ENCODE measurements at regions not wholly inside any gene's neighbourhood (a gene's known extent, or its start where the extent isn't known, plus 50 kb on each side); places are given as distances from the start of the nearest gene placed in this dataset.
"Not testable (repeated sequence)": the region's sequence is repeated elsewhere in the genome, so short reads cannot be mapped to it uniquely, and the experiment has no call there.

DNA sequence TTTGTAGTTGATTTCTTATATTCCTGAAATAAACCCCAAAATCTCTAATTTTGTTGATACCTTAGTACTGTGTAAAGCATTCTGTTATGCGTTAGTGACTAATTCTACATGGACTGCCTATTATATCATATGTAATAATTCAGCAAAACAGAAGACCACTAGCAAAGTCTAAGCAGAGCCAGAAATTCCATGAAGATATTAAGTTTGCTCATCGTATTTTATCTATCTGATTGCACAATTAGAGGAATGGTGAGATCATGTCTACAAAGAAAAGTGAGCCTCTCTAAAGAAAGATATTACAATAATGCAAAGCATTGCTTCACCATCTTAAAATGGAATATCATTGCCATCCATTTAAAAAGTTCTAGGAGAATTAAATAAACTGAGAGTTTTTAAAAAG, 374.6 kb upstream of the SLC7A11 start:
- DNase-seq (ENCODE audit: low read depth): no peak

DNA sequence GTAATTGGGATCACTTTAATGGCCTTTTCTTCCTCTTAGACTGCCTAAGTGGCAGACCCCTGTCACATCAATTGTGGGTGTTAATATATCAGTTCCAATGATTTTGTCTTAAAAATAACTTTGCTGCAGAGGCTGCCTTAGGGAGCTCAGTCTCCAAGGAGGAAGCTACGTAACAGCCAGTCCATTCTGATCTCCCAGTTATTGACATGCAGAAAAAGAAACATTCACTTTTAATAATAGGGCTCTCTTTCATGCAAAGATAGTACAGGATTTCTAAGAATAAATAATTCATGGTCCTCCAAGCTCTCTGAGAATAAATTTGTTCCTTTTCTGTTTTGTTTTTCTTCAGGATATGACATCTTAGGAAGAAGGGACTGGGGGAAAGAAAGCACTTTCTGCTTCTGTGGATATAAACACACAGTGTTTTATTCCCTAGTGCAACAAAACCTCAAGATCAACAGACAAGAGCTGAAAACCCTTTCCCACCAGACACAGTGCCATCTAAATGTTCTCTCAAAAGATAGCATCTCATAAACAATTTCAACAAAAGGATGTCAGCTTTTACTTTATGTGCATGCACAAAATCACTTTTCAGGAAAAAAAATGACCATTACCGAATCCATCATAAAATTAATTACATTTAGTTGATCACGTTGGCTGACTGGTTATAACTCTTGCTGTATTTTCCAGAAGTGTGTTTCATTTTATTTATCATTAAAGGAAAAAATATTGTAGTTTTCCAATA, 372.4 kb upstream of the SLC7A11 start:
- no peak for DNase-seq (ENCODE audit: low read depth)

DNA sequence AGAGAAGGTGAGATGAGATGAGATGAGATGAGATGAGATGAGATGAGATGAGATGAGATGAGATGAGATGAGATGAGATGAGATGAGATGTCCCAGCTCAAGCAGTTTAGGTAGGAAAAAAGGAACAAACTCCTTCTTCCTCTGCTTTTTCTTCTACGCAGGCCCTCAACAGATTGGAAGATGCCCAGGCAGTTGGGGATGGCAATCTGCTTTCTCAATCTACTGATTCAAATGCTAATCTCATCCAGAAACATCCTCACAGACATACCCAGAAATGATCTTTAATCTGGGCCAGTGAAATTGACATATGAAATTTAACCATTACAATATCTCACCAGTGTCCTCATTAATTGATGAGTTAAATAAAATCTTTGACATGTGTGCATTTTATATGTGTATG, 370.3 kb upstream of the SLC7A11 start:
- no peak for DNase-seq (ENCODE audit: low read depth)

DNA sequence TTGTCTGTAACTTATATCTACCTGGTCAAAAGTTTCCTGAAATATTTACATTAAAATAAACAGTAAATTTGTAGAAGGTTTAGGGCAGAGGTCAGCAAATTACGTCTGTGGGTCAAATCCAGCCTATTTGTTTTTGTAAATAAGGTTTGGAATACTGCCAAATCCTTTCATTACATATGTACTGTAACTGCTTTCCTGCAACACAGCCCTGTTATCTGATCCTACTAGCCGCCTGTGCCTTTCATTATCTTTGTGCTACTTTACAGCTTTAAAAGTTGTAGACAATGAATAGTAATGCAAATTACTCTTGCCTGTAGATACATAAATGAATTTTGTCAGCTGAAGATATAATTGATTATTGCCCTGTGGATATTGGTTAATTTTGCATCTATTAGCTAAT, 369.6 kb upstream of the SLC7A11 start:
- no peak for DNase-seq (ENCODE audit: low read depth)

DNA sequence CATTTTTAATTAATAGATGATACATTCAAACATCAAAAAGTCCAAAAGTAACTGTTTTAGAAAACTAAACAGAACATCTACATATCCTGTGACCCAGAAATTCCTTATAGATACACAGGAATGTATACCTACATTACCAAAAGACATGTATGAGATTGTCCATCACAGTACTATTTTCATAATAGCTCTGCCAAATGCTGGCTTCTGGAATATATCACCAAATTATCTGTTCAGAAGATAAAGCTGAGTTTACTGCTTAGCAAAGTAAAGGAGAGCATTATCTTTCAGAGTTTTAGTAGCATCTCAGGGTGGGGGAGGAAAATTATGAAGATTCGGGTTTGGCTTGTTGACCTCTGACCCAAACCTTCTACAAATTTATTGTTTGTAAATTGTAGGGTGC, 368.9 kb upstream of the SLC7A11 start:
- DNase-seq (ENCODE audit: low read depth): no peak

DNA sequence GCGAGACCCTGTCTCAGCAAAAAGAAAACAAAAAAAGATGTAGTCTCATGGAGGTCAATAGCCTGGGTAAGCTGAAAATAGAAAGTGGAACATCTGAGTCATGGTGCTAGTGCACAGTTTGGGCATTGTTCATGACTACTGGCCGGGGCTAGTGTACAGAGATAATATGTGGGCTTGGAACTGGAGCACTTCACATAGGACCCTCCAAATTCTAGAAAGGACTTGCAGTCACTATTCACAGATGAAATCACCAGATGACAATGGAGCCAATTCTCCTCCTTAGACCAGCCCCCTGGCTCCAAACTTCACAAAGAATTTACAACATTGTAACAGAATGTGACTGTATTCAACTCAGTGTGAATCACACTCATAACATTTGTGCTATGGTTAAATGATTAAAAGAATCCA, 367.8 kb upstream of the SLC7A11 start:
- DNase-seq (ENCODE audit: low read depth): no peak

DNA sequence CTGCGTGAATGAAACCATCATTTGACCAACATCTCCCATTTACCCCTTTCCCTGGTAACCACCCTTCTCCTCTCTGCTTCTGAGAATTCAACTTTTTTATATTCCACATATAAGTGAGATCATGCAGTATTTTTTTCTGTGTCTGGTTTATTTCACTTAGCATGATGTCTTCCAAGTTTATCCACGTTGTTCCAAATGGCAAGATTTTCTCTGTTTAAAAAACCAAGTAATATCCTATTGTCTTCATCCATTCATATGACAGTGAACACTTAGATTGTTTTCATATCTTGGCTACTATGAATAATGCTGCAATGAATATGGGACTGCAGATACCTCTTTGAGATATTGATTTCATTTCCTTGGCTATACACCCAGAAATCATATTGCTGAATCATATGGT, 362.4 kb upstream of the SLC7A11 start:
- no peak for DNase-seq (ENCODE audit: low read depth)

DNA sequence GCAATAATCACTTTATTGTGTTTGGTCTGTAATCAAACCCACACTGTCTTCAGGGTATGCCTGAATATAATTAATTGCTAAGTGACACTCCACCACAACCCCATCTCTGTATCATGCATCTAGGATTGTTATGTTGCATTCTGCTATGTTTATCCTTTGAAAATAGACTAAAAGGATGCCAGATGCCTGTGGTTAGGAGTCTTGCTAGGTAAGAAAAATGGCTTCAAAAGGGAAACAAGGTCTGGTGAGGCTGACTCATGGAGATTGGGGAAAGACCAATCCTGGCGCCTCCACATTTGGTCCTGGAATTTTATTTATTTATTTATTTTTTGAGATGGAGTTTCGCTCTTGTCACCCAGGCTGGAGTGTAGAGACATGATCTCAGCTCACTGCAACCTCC, 360.5 kb upstream of the SLC7A11 start:
- no peak for DNase-seq (ENCODE audit: low read depth)

DNA sequence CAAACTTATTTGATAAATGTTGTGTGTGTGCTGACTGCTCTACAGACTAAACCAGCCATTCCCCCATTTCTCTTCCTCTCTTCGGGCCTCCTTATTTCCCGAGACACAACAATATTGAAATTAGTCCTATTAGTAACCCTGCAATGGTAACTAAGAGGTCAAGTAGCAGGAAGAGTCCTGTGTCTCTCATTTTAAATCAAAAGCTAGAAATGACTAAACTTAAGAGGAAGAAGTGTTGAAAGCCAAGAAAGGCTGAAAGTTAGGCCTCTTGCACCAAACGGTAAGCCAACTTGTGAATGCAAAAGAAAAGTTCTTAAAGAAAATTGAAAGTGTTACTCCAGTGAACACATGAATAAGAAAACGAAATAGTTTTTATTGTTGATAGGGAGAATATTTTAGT, 357.8 kb upstream of the SLC7A11 start:
- DNase-seq (ENCODE audit: low read depth): no peak

DNA sequence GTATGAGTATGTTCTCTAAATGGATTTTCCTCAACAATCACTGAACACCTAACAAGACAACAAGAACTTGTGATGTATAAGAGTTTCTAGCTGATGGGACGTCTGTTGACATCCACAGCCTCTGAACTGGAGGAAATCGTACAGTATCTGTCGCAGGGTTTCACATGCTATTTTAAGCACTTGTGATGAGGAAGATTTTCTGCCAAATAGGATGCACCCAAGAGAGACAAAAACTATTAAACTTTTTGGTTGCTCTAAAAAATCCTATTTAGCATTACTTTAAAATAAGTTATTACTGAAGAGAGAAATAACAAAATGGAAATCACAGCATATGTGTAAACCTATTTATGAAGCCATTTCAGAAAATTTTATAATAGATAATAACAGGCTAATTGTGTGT, 356.1 kb upstream of the SLC7A11 start:
- no peak for DNase-seq (ENCODE audit: low read depth)

DNA sequence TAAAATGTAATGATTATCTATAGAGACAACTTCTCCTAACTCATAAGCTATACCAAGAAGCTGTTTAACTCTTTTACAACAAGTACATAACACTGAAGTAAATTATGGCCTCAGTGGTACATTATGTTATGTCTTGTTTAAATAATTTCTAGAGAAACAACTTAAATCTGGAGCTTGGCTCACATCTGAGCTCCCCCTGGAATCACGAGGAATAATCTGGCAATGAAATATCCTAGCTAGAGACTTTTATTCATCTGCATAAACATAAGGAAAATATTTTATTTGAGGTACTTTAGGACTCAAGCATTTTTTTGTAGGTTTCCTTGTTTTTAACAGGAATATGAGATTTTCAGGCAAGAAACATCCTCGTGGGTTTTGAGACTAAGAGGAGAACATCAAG, 354.7 kb upstream of the SLC7A11 start:
- no peak for DNase-seq (ENCODE audit: low read depth)

DNA sequence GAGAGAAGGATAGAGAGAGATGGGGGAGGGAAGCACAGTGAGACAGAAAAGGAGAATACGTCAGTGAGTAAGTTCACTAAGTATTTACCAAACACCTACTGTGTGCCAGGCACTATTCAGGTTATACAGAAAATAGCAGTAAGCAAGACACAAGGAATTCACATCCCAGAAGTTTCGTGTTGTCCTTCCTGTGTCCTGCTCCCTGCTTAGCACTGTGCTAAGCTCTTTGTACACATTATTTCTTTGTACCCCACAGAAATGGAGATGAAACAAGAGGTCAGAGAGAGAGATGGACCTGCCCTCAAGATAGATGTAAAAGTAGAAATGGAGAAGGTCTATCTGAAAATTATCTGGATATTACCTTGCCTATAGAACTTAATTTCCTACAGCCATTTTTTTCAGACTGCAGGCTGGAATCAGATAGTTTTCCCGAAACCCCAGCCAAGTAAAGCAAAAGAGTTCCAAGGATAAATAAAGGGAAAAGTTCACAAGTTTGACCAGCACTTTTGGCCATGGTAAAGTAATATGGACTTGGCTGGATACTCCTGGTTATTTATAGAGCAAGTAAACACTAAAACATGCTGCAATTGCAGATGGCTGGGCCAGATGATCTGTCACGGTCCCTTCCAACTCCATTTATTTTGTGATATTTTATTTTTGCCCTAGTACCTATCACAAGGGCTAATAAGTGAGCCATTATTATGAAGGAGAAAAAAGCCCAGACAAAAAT, 353.7 kb upstream of the SLC7A11 start:
- DNase-seq (ENCODE audit: low read depth): no peak

DNA sequence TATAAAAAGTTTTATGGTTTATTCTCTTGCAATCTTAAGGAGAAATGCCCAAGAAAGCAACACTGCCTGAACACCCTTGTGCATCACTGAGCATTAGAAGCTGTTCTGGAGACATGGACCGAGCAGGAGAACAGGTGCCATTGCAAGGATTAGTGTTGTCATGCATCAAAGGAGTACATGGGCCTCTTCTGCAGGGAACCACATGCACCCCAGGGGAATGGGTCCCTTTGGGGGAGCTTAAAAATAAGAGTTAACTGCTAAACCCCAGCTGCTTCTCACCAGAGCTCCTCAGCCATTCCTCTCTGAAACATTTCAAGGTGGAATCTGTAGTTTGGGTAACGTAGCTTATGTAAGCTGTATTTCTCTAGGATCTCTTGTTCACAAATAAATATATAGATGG, 353.0 kb upstream of the SLC7A11 start:
- no peak for DNase-seq (ENCODE audit: low read depth)

DNA sequence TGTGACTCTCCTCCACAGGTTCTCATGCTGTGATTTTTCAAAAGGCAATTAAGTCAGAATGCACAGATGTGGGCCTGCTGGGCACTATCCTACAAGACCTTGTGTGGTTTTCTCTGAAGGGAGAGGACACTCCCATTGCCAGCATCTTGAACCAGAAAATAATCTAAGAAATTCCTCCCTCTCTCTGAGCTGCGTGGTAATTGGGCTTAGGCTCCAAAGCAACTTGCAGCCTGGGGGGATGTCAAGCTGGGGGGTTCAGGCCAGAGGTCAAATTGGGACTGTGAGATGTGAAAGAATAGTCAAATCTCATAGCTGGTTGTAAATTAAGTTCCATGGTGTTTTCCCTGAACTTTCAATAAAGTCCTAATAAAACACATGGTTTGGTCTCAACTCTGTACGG, 350.6 kb upstream of the SLC7A11 start:
- DNase-seq (ENCODE audit: low read depth): no peak

DNA sequence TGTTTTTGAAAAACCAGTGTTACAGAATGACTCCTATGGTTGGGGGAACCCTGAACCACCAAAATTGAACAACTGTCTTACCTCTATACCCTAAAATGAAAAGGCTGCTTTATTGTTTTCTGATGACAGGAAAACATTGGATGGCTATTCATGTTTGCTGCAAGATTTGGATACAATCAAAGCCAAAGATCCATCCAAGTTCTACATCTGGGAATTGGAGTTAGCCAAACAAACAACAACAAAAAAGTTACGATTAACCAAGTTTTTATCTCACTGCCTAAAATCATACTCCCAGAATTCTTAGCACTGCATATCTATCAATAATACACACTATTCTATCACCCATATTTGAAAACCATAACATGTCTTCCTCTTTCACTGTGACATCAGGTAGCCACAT, 349.7 kb upstream of the SLC7A11 start:
- no peak for DNase-seq (ENCODE audit: low read depth)

DNA sequence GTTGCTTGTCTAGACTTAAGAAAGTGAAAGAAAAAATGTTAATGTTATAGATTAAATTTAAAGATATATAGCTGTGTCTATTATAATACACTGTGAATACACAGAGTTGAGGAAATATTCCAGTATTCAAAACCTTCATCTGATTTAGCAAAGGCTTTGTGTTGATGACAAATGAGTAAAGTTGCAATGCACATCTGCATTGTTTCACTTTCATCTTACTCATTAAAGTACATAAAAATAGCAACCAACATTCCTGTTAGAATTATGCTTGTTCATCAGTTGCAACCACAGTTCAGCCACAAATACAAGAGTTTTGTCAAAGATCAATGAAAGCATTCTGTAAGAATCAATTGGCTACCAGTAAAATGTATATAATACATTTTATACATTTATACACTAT, 346.4 kb upstream of the SLC7A11 start:
- DNase-seq (ENCODE audit: low read depth): no peak

DNA sequence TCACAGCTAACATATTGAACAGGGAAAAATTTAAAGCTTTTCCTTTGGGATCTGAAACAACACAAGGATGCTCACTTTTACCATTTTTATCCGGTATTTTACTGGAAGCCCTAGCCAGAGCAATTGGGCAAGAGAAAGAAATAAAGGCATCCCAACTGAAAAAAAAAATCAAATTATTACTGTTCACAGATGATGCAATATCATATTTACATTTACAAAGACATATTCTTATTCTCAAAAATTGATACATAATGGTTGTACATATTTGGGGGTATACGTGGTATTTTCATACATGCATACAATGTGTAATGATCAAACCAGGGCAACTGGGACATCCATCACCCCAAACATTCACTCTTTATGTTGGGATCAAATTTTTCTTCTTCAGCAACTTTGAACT, 337.0 kb upstream of the SLC7A11 start:
- no peak for DNase-seq (ENCODE audit: low read depth)

DNA sequence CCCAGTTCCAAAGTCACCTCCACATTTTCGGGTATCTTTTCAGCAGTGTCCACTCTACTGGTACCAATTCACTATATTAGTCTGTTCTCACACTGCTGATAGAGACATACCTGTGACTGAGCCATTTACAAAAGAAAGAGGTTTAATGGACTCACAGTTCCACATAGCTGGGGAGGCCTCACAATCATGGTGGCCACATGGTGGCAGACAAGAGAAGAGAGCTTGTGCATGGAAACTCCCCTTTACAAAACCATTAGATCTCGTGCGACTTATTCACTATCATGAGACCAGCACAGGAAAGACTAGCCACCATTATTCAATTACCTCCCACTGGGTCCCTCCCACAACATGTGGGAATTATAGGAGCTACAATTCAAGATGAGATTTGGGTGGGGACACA, 335.7 kb upstream of the SLC7A11 start:
- not testable (repeated sequence) for DNase-seq (ENCODE audit: low read depth)

DNA sequence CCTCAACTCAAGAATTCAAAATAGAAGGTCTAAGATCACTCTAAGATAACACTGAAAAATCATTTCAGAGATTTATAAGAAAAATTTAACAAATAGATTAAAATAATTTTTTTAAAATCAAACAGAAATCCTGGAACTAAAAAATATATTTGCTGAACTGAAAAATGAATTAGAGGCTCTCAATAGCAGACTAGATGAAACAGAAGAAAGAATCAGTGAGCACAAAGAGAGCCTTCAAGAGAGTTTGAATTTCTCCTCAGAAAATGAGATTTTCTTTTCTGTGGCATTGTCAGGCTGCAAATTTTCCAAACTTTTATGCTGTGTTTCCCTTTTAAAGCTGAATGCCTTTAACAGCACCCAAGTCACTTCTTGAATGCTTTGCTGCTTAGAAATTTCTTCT, 335.0 kb upstream of the SLC7A11 start:
- DNase-seq (ENCODE audit: low read depth): no peak

DNA sequence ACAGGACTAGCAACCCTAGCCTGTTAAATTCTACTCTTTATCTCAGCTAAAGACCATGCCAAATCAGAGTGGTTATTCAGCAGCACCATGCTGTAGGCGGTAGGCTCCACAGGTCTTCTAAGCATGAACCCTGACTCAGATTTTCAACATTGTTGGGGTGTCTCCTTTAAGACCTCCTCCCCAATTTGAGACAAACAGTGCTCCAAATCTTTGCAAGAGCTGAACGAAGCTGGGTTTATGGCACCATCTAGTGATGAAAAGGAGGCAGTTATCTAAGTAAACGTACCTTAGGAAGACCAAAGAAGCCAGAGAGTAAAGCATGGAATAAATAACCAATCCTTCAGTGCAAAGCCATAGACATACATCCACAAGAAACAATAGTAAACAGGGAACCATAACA, 334.5 kb upstream of the SLC7A11 start:
- no peak for DNase-seq (ENCODE audit: low read depth)

DNA sequence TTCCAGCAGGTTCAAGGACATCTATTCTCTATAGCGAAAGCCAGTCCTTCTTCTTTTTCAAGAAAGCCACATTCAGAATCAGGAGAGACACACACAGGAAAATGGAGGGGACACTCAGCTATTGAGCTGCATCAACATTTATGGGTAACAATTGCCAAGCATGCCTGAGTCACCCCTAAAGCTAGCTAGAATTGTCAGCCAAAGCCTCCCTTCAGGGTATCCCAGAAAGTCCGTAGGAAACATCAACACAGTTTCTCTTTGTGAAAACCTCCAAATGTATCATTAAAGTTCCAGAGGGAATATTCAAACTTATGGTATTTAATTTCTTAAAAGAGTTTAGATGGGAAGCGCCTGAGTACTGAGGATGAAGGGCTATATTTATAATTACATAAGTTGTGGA, 331.1 kb upstream of the SLC7A11 start:
- no peak for DNase-seq (ENCODE audit: low read depth)

DNA sequence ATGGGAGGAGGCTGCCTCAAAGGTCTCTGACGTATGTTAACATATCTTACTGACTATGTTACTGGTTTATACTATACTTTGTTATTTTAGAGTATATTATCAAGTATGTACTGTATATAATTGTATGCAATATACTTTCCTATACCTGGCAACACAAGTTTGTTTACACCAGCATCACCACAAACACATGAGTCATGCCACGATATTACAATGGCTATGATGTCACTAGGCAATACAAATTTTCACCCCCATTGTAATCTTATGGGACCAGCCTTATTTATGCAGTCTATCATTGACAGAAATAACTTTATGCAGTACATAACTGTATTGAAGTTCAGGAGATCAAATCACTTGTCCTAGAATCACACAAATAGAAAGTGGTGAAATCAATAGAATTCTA, 329.9 kb upstream of the SLC7A11 start:
- DNase-seq (ENCODE audit: low read depth): no peak

DNA sequence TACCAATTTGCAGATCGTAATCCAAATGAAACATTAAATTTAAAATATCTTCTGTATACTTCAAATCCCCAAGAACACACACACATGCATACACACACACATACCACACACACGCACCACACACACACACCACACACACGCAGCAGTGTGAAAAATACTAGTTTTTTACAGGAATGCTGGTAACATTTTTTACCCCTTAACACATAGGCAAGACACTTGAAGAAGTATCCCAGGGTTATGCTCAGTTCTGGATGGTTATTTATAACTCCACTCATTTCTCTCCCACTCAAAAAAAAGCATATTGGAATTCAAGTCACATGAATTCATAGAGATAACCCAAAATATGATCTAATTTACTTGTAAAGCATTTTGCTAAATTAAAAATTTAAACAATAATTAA, 325.5 kb upstream of the SLC7A11 start:
- no peak for DNase-seq (ENCODE audit: low read depth)

DNA sequence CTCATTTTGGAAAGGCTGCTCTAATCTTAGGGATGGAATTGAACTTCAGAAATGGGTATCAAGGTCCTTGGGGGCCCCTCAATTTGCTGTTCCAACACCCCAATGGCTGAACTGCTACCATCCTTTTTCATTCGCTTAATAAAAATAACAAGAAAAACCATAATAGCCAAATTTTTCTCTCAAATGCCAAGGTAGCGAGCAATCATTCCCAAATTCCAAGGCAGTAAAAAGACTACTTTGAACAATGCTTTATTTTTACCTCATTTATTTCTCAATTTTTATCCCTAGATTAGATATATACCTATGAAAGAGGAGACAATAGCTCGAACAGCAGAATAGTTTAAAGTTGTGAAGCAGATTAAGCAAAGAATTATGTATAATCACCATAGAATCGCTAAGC, 323.4 kb upstream of the SLC7A11 start:
- DNase-seq (ENCODE audit: low read depth): no peak
